Sigmoid colon (tissue), 4 donors: ENCODE measurements at regions not wholly inside any gene's neighbourhood (a gene's known extent, or its start where the extent isn't known, plus 50 kb on each side); places are given as distances from the start of the nearest gene placed in this dataset.

Source experiments
- CTCF ChIP-seq, 4 experiments: fragments of 450-650 bp in 3 of 4; fragments of 200-600 bp in 1 of 4; IDR thresholded peaks; one replicate each; pipeline ENCODE4 v1.5.1; 2016 to 2019; ENCODE audit warnings: antibody characterized with exemption in 4 of 4, mild to moderate bottlenecking in 3 of 4, moderate library complexity in 2 of 4
- POLR2AphosphoS5 ChIP-seq, 4 donors: sonication (generic); formaldehyde crosslinking; IDR thresholded peaks; one replicate each; pipeline ENCODE4 v1.6.1; 2017; ENCODE audit warnings: antibody characterized with exemption in 4 of 4

GRCh38 chr4:128364565-128364964, 77.0 kb upstream of the PGRMC2 start:
- TF ChIP-seq POLR2AphosphoS5 (IDR thresholded peaks at IDR 0.05) (no peak), CTCF (IDR thresholded peaks at IDR 0.05) (no peak)
